Kidney capillary endothelial cell (primary cell): ENCODE measurements at regions not wholly inside any gene's neighbourhood (a gene's known extent, or its start where the extent isn't known, plus 50 kb on each side); places are given as distances from the start of the nearest gene placed in this dataset.

Source experiments
- DNase-seq: peaks from one replicate; pipeline ENCODE4 v3.0.0-alpha.2; 2018; ENCODE audit warnings: low spot score

DNA sequence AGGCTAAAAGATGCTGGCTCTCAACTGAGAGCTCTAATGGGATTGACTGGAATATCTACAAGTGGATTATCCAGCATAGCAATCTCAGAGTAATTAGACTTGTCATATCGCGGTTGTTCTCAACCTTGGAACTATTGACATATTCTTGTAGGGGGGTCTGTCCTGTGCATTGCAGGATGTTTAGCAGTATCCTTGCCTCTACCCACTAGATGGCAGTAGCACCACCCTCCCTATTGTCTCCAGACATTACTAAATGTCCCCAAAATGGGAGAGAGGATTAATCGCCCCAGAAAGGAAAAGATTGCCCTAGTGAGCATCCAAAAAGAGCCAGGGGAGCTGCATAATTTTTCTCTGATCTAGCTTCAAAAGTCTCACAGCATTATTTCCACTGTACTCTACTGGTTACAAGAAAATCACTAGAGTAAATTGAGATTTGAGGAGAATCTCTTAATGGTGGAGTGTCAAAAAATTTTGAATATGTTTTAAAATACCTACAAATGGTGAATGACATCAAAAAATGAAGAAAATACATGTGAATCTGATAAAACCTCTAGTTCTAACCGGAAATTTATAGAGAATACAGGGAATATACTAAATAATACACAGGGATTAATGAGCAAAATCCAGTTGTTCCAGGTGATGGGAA, 388.2 kb upstream of the AGTR1 start:
- DNase-seq, result peak; percentile 36

GRCh38 chr3:148315756-148316155, 381.9 kb upstream of the AGTR1 start:
- no peak for DNase-seq

- DNase-seq, result no peak
Observed at GRCh38 chr3:148318240-148318639, 379.5 kb upstream of the AGTR1 start.

GRCh38 chr3:148319161-148319915, 378.4 kb upstream of the AGTR1 start:
- peak; percentile 36 for DNase-seq

GRCh38 chr3:148319960-148320359, 377.7 kb upstream of the AGTR1 start:
- no peak for DNase-seq

DNA sequence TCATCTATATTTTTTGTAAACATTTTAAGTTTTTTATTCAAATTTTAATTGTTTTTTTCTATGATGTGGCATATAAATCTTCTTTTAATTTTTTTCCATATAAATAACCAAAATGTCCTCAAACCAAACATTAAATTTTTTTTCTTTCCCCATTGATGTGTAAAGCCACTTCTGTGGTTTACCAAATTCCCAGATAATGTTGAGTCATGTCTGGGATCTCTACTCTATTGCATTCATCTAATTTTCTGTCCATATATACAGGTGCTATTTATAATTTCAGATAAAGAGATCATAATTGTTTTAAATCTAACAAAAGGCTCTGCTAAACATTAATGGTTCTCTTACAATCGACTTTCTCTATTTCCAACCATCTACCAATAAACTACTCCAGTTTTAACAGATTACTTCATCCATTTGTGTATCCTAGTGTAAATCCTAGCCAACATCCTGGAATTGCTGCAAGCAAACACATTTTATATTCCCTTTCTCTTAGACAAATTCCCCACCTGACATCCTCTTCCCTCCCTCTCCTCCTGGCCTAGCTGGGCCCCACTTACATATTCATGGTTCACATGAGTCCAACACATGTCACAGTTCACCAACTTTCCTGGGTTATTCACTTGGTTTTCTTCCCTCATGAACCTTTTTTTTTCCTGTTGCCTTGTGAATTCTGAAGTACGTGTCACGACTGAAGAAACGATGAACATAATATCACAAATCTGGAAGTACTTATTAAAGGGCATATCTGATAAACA, 368.0 kb upstream of the AGTR1 start:
- no peak for DNase-seq

- DNase-seq, result no peak
Observed at GRCh38 chr3:148330542-148330941, 367.2 kb upstream of the AGTR1 start.

DNA sequence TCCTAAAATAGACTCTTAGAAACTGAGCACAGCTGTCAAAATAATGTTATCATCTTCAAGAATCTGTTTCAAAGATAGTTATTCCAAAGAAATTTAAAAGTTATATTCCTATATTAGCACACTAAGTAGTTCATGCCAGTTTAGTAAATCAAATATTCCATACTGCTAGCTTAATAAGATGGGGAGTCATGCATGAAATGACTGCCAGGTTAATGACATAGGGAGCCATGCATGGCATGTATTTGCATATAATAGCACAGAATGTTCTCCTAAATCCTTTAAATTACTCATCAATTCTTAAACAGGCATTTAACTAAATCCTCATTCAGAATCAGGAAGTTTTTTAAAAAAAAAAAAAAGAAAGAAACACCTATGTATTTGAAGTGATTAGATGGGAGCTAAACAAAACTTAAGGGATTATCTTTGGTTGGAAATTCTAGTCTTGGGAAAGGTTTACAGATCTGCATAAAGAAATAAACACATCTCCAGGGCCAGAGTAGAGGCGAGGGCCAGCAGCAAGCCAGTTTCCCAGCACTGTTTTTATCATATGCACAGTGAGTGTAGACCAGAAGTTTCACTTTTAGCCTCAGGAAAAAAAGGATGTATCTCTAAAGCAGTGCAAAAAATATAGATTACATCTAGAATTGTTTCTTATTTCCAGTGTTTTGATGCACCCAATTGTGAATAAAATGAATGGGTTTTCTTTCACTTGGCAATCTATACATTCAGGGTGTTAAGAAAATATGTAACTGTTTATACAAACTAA, 366.4 kb upstream of the AGTR1 start:
- no peak for DNase-seq

DNA sequence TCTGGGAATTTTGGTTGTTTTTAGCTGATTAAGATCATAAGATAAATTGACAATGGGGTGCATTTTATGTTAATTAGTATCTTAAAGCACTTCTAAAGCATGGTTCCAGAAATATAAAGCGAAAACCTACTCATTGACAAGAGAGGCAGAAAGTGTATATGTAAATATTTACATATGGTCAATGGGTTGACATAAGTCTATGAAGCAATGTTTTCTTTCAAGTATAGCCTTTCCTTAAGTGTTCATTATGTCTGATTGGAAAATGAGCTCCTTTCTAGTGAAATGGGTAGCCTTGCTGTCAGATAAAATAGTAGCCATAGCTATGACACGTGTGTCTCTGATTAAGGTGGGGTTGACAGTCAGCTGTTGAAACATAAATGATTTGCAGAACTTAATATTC, 365.2 kb upstream of the AGTR1 start:
- no peak for DNase-seq

- DNase-seq, result no peak
Observed at GRCh38 chr3:148333091-148333490, 364.6 kb upstream of the AGTR1 start.

- no peak for DNase-seq
Observed at GRCh38 chr3:148335612-148336011, 362.1 kb upstream of the AGTR1 start.

DNA sequence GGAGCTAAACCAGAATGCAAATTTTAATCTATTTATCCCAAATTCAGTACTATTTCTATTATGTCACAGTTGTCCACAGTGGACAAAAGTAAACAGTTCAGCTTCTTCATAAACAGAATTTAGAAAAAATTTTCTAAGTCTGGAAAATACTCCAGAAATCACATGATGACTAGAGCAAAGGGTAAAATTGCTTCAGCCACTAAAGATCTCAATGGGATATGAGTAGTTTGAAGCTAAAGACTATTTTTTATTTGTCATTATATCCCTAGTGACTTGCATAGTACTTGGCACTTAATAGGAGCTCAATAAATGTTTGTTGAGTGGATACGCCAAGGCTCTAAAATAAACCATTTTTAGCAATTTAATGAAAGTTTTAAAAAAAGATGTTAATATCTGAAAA, 354.3 kb upstream of the AGTR1 start:
- DNase-seq, result no peak

GRCh38 chr3:148344521-148344920, 353.2 kb upstream of the AGTR1 start:
- no peak for DNase-seq

DNA sequence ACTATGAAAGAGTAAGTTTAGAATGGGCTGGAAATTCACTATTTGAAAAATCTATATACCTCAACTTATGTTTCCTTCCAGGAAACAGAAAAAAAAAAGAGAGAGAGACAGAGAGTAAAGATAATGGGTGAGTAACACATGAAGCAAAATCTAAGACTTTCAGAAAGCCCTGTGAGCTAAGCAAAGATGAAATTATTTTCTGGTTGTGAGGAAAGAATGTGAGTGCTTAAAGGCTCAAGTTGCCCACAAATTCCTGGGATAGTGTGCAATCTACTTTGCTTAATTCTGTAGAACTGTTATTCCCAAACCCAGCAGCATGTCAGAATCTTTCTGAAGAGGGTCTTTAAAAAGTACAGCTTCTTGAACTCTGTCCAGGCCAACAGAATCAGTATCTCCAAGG, 337.7 kb upstream of the AGTR1 start:
- DNase-seq, result no peak

- peak; percentile 7 for DNase-seq
Observed at GRCh38 chr3:148366743-148367410, 330.8 kb upstream of the AGTR1 start.

GRCh38 chr3:148367756-148368155, 329.9 kb upstream of the AGTR1 start:
- no peak for DNase-seq

DNA sequence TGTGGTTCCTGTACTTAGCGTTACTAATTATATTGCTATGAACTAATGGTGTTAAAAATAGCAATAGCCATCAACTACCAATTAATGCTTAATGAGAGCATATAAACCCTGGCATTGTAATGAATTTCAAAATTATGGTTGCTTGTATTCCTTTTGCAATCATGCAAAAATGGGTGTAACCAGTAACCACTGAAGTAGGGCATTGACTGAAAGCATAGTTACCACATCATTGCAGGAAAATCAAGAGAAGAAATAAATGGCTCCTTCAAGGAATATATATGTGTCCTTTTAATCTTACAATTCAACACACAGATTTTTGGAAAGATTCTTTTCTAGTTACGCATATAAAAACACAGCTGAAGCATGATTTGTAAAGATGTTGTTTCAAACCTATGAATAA, 328.3 kb upstream of the AGTR1 start:
- no peak for DNase-seq

DNA sequence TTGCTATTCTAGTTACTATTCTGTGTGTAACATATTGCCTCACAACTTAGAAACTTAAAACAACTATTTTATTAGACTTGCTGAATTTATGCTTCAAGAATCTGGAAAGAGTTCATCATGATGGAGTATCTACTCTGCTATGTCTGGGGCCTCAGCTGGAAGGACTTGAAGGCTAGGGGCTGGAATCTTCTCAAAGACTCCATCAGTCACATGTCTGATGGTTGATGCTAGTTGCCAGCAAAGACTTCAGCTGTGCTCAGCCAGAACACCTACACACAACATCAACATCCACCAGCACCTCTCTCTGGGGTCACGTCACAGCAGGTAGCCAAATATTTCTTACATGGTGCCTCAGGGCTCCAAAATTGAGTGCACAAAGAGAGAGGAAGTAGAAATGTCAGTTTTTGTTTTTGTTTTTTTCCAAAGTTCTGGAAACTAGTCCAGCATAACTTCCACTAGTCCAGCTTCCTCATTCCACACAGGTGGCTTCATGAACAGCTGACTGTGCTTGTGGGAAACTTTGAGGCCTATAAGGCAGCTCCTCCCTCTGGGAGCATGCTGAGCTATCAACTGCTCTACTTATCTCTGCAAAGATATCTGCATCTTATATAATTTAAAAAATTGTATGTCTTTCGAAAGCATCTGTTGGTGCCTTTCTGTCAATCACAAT, 325.4 kb upstream of the AGTR1 start:
- DNase-seq, result no peak

DNA sequence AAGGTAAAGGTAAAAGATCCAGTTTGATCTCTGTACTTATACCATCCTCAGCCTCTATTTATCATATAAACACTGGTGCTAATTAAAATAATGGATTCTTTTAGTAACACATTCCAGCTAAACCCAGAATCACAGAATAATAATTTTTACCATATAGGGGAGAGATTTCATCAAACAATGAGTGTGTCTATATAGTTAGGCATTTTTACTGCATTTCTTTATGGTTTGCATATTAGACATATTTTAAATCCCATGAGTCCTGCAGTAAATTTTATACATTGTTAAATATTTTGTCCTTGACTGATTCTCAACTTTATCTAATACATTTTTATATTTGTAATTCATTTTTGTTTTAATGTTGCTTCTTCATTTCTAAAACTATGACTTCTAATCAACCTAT, 323.7 kb upstream of the AGTR1 start:
- DNase-seq, result no peak

GRCh38 chr3:148379763-148380382, 317.8 kb upstream of the AGTR1 start:
- peak; percentile 63 for DNase-seq

- no peak for DNase-seq
Observed at GRCh38 chr3:148381051-148381450, 316.7 kb upstream of the AGTR1 start.
